ENCODE measurements at regions not wholly inside any gene's neighbourhood (a gene's known extent, or its start where the extent isn't known, plus 50 kb on each side); places are given as distances from the start of the nearest gene placed in this dataset.

- H3K4me3 ChIP-seq (ENCODE audit: low read depth in 1 of 2, low read length in 2 of 2): no peak overlapping the region
- no peak overlapping the region for H3K27ac ChIP-seq (ENCODE audit: low read depth in 2 of 2, low read length in 1 of 2)
- WGBS, 2 donors: 37 to 42% methylated on average over 4 of the region's 4 CpGs
- no peaks in the 10 kb centered on the region for H3K27me3 ChIP-seq (ENCODE audit: control insufficient read depth in 1 of 2, insufficient read depth in 2 of 2, low read length in 2 of 2)
- H3K36me3 ChIP-seq (ENCODE audit: control insufficient read depth in 2 of 2, insufficient read depth in 2 of 2, low read length in 1 of 2): no peaks in the 10 kb centered on the region
- H3K9me3 ChIP-seq (ENCODE audit: control insufficient read depth in 2 of 2, insufficient read depth in 1 of 2, low read depth in 1 of 2, low read length in 1 of 2): no peaks in the 10 kb centered on the region
- H3K4me1 ChIP-seq (ENCODE audit: control insufficient read depth in 2 of 2, insufficient read depth in 2 of 2, low read length in 1 of 2): no peaks in the 10 kb centered on the region
Observed at GRCh38 chr4:53861856-53862610, 202.4 kb downstream of the CHIC2 start.

GRCh38 chr4:53859305-53859704 is 205.1 kb downstream of the CHIC2 start:
- Histone ChIP-seq H3K9me3 (ENCODE audit: control insufficient read depth in 2 of 2, insufficient read depth in 1 of 2, low read depth in 1 of 2, low read length in 1 of 2) (no peaks in the 10 kb centered on the region), H3K27me3 (ENCODE audit: control insufficient read depth in 1 of 2, insufficient read depth in 2 of 2, low read length in 2 of 2) (no peaks in the 10 kb centered on the region), H3K27ac (ENCODE audit: low read depth in 2 of 2, low read length in 1 of 2) (no peak overlapping the region), H3K4me1 (ENCODE audit: control insufficient read depth in 2 of 2, insufficient read depth in 2 of 2, low read length in 1 of 2) (no peaks in the 10 kb centered on the region), H3K4me3 (ENCODE audit: low read depth in 1 of 2, low read length in 2 of 2) (no peak overlapping the region), H3K36me3 (ENCODE audit: control insufficient read depth in 2 of 2, insufficient read depth in 2 of 2, low read length in 1 of 2) (no peaks in the 10 kb centered on the region)

GRCh38 chr4:53858744-53859143 is 205.7 kb downstream of the CHIC2 start:
- no peak overlapping the region for H3K27ac ChIP-seq (ENCODE audit: low read depth in 2 of 2, low read length in 1 of 2)
- no peaks in the 10 kb centered on the region for H3K27me3 ChIP-seq (ENCODE audit: control insufficient read depth in 1 of 2, insufficient read depth in 2 of 2, low read length in 2 of 2)
- H3K4me3 ChIP-seq (ENCODE audit: low read depth in 1 of 2, low read length in 2 of 2): no peak overlapping the region
- H3K9me3 ChIP-seq (ENCODE audit: control insufficient read depth in 2 of 2, insufficient read depth in 1 of 2, low read depth in 1 of 2, low read length in 1 of 2): no peaks in the 10 kb centered on the region
- 69 to 72% methylated on average over 1 of the region's 1 CpG for WGBS, 2 donors
- H3K4me1 ChIP-seq (ENCODE audit: control insufficient read depth in 2 of 2, insufficient read depth in 2 of 2, low read length in 1 of 2): no peaks in the 10 kb centered on the region
- H3K36me3 ChIP-seq (ENCODE audit: control insufficient read depth in 2 of 2, insufficient read depth in 2 of 2, low read length in 1 of 2): no peaks in the 10 kb centered on the region

- no peaks in the 10 kb centered on the region for H3K36me3 ChIP-seq (ENCODE audit: control insufficient read depth in 2 of 2, insufficient read depth in 2 of 2, low read length in 1 of 2)
- 39 to 51% methylated on average over 6 of the region's 6 CpGs for WGBS, 2 donors
- H3K27ac ChIP-seq (ENCODE audit: low read depth in 2 of 2, low read length in 1 of 2): no peak overlapping the region
Observed at GRCh38 chr4:53855581-53856250, 208.7 kb downstream of the CHIC2 start.

DNA sequence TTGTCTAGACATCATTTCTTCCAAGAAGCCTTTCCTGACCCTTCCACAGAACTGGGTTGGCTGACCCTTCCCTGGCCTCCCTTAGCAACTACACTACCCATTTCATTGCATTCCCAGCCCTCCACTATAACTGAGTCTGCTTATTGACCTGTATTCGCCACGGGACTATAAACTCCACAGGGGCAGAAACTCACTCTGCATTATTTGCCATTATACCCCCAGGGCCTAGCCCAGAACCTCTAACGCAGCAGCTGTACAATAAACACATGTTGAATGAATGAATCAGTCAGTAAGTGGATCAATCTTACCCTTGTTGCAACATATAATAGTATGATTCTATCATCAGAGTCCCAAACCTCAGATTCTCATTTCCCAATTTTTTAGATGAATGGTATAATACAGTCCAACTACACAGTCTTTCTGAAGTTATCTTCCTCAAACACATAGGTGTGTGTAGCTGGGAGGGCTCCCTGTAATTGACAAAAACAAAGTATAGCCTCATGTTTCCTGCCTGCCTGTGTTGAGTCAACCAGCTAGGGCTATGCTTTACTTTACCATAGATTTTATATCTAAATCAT is 209.3 kb downstream of the CHIC2 start:
- 46 to 73% methylated on average over 3 of the region's 3 CpGs for WGBS, 2 donors
- Histone ChIP-seq H3K9me3 (ENCODE audit: control insufficient read depth in 2 of 2, insufficient read depth in 1 of 2, low read depth in 1 of 2, low read length in 1 of 2) (no peaks in the 10 kb centered on the region), H3K27ac (ENCODE audit: low read depth in 2 of 2, low read length in 1 of 2) (peak overlapping the region in 1 of 2 donors; percentile 24)

More at GRCh38 chr4:53855581-53856250, 208.7 kb downstream of the CHIC2 start:
- Histone ChIP-seq H3K27me3 (ENCODE audit: control insufficient read depth in 1 of 2, insufficient read depth in 2 of 2, low read length in 2 of 2) (no peaks in the 10 kb centered on the region), H3K4me1 (ENCODE audit: control insufficient read depth in 2 of 2, insufficient read depth in 2 of 2, low read length in 1 of 2) (no peaks in the 10 kb centered on the region), H3K9me3 (ENCODE audit: control insufficient read depth in 2 of 2, insufficient read depth in 1 of 2, low read depth in 1 of 2, low read length in 1 of 2) (no peaks in the 10 kb centered on the region), H3K4me3 (ENCODE audit: low read depth in 1 of 2, low read length in 2 of 2) (no peak overlapping the region)

DNA sequence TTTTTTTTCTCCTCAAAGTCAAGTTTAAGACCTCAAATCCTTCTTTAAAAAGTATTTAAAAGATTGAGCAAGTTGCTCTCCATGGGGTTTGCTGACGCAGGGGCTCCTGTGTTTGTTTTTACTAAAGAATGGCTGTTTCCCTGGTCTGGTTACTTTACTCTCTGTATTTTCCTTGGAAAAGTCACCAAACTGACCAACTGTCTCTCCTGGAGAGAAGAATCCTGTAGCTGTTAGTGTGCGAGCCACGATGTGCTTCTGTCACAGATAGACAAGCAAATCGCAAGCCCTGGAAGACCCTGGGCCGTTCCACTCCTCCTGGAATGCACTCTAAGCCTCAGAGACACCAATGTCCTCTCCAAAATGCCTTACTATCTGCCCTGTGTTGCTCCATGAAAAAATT is 212.1 kb downstream of the CHIC2 start:
- no peaks in the 10 kb centered on the region for H3K27me3 ChIP-seq (ENCODE audit: control insufficient read depth in 1 of 2, insufficient read depth in 2 of 2, low read length in 2 of 2)
- H3K4me1 ChIP-seq (ENCODE audit: control insufficient read depth in 2 of 2, insufficient read depth in 2 of 2, low read length in 1 of 2): no peaks in the 10 kb centered on the region
- WGBS, 2 donors: 65 to 67% methylated on average over 5 of the region's 5 CpGs
- H3K36me3 ChIP-seq (ENCODE audit: control insufficient read depth in 2 of 2, insufficient read depth in 2 of 2, low read length in 1 of 2): no peaks in the 10 kb centered on the region
- H3K9me3 ChIP-seq (ENCODE audit: control insufficient read depth in 2 of 2, insufficient read depth in 1 of 2, low read depth in 1 of 2, low read length in 1 of 2): no peaks in the 10 kb centered on the region
- H3K4me3 ChIP-seq (ENCODE audit: low read depth in 1 of 2, low read length in 2 of 2): no peak overlapping the region
- no peak overlapping the region for H3K27ac ChIP-seq (ENCODE audit: low read depth in 2 of 2, low read length in 1 of 2)

More for the DNA sequence above, 209.3 kb downstream of the CHIC2 start:
- Histone ChIP-seq H3K27me3 (ENCODE audit: control insufficient read depth in 1 of 2, insufficient read depth in 2 of 2, low read length in 2 of 2) (no peaks in the 10 kb centered on the region), H3K36me3 (ENCODE audit: control insufficient read depth in 2 of 2, insufficient read depth in 2 of 2, low read length in 1 of 2) (no peaks in the 10 kb centered on the region), H3K4me1 (ENCODE audit: control insufficient read depth in 2 of 2, insufficient read depth in 2 of 2, low read length in 1 of 2) (no peaks in the 10 kb centered on the region), H3K4me3 (ENCODE audit: low read depth in 1 of 2, low read length in 2 of 2) (no peak overlapping the region)

GRCh38 chr4:53847965-53848364 is 216.4 kb downstream of the CHIC2 start:
- Histone ChIP-seq H3K9me3 (ENCODE audit: control insufficient read depth in 2 of 2, insufficient read depth in 1 of 2, low read depth in 1 of 2, low read length in 1 of 2) (no peaks in the 10 kb centered on the region), H3K36me3 (ENCODE audit: control insufficient read depth in 2 of 2, insufficient read depth in 2 of 2, low read length in 1 of 2) (no peaks in the 10 kb centered on the region), H3K4me3 (ENCODE audit: low read depth in 1 of 2, low read length in 2 of 2) (no peak overlapping the region), H3K27me3 (ENCODE audit: control insufficient read depth in 1 of 2, insufficient read depth in 2 of 2, low read length in 2 of 2) (no peaks in the 10 kb centered on the region), H3K4me1 (ENCODE audit: control insufficient read depth in 2 of 2, insufficient read depth in 2 of 2, low read length in 1 of 2) (no peaks in the 10 kb centered on the region), H3K27ac (ENCODE audit: low read depth in 2 of 2, low read length in 1 of 2) (no peak overlapping the region)

DNA sequence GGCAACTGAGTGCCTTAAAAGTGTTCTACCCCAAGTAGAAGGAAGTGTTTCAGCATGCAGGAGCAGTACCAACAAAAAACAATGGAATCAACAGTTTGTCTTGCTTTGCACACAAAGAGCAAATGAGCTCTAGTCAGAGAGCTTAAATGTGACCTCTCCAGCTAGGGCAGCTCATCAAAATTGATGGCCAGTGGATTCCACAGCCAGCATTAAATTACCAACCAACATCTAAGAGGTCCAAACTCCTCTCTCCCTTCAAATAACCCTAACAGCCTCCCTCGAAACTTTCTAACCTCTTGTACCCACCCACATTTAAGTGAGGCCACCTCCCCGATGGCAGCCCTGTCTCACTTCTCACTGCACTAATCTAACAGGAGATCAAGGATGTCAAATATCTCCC is 219.9 kb downstream of the CHIC2 start:
- Histone ChIP-seq H3K36me3 (ENCODE audit: control insufficient read depth in 2 of 2, insufficient read depth in 2 of 2, low read length in 1 of 2) (no peaks in the 10 kb centered on the region), H3K27ac (ENCODE audit: low read depth in 2 of 2, low read length in 1 of 2) (no peak overlapping the region), H3K4me3 (ENCODE audit: low read depth in 1 of 2, low read length in 2 of 2) (no peak overlapping the region), H3K4me1 (ENCODE audit: control insufficient read depth in 2 of 2, insufficient read depth in 2 of 2, low read length in 1 of 2) (no peaks in the 10 kb centered on the region), H3K27me3 (ENCODE audit: control insufficient read depth in 1 of 2, insufficient read depth in 2 of 2, low read length in 2 of 2) (no peaks in the 10 kb centered on the region), H3K9me3 (ENCODE audit: control insufficient read depth in 2 of 2, insufficient read depth in 1 of 2, low read depth in 1 of 2, low read length in 1 of 2) (no peaks in the 10 kb centered on the region)
- WGBS, 2 donors: 85 to 88% methylated on average over 2 of the region's 2 CpGs

GRCh38 chr4:53844133-53844532 is 220.3 kb downstream of the CHIC2 start:
- H3K4me1 ChIP-seq (ENCODE audit: control insufficient read depth in 2 of 2, insufficient read depth in 2 of 2, low read length in 1 of 2): no peaks in the 10 kb centered on the region
- H3K36me3 ChIP-seq (ENCODE audit: control insufficient read depth in 2 of 2, insufficient read depth in 2 of 2, low read length in 1 of 2): no peaks in the 10 kb centered on the region
- WGBS, 2 donors: 68 to 74% methylated on average over 3 of the region's 3 CpGs
- H3K9me3 ChIP-seq (ENCODE audit: control insufficient read depth in 2 of 2, insufficient read depth in 1 of 2, low read depth in 1 of 2, low read length in 1 of 2): no peaks in the 10 kb centered on the region
- H3K4me3 ChIP-seq (ENCODE audit: low read depth in 1 of 2, low read length in 2 of 2): no peak overlapping the region
- H3K27me3 ChIP-seq (ENCODE audit: control insufficient read depth in 1 of 2, insufficient read depth in 2 of 2, low read length in 2 of 2): no peaks in the 10 kb centered on the region
- H3K27ac ChIP-seq (ENCODE audit: low read depth in 2 of 2, low read length in 1 of 2): no peak overlapping the region
